Endothelial cell of umbilical vein (primary cell): ENCODE measurements at regions not wholly inside any gene's neighbourhood (a gene's known extent, or its start where the extent isn't known, plus 50 kb on each side); places are given as distances from the start of the nearest gene placed in this dataset.

ENCODE experiments used
- BruUV-seq: library from RNA; stranded (reverse); fragments of 400-500 nt; replicated peaks from 2 replicates; lab custom pipeline; 2021; lab: Mats Ljungman, UMichigan
- CTCF ChIA-PET: fragments of 300-600, 350-600 bp; sonication (Branson Sonifier 250); formaldehyde crosslinking; loops from one replicate; lab custom pipeline; 2021; ENCODE audit warnings: antibody characterized with exemption, inconsistent platforms; lab: Charles Lee
- POLR2A ChIA-PET: fragments of 300-600, 350-600 bp; sonication (Branson Sonifier 250); formaldehyde crosslinking; loops from one replicate; lab custom pipeline; 2021; ENCODE audit warnings: antibody characterized with exemption, inconsistent platforms; lab: Charles Lee
- DNase-seq: peaks from one replicate; pipeline ENCODE4 v3.0.0-alpha.2; 2011; ENCODE audit warnings: low read depth, low spot score
- FAIRE-seq: peaks from 2 replicates; lab custom pipeline; 2011; peaks lifted over from hg19 to GRCh38; lab: Jason Lieb, UNC
- H2AFZ ChIP-seq: 2 replicates; pipeline ENCODE4 v1.6.0; 2012; ENCODE audit warnings: low read depth, low read length, control low read depth, inconsistent platforms
- H3K27ac ChIP-seq: 2 replicates; pipeline ENCODE4 v1.5.1; 2011; ENCODE audit warnings: low read depth, mild to moderate bottlenecking, control low read depth, low read length, moderate library complexity; ENCODE audit not compliant: insufficient read depth
- H3K27me3 ChIP-seq, 2 experiments: 2 replicates each; pipeline versions ENCODE4 v1.6.0 to v1.6.1; 2011; ENCODE audit warnings: low read length in 2 of 2, mixed read lengths in 1 of 2; ENCODE audit not compliant: control insufficient read depth in 2 of 2, insufficient read depth in 2 of 2
- H3K36me3 ChIP-seq, 2 experiments: 2 replicates in 1 of 2; 3 replicates in 1 of 2; pipeline ENCODE4 v1.5.1; 2011; ENCODE audit warnings: low read length in 2 of 2, mild to moderate bottlenecking in 1 of 2, moderate library complexity in 1 of 2; ENCODE audit not compliant: control insufficient read depth in 2 of 2, insufficient read depth in 2 of 2; ENCODE audit errors: extremely low read depth in 1 of 2
- H3K4me1 ChIP-seq: 3 replicates; pipeline ENCODE4 v1.5.1; 2011; ENCODE audit warnings: mild to moderate bottlenecking, low read length; ENCODE audit not compliant: control insufficient read depth, insufficient read depth; ENCODE audit errors: extremely low read depth
- H3K4me2 ChIP-seq: 2 replicates; pipeline ENCODE4 v1.6.1; 2011; ENCODE audit warnings: low read length, control low read depth, mixed read lengths; ENCODE audit not compliant: insufficient read depth
- H3K4me3 ChIP-seq, 3 experiments: fragments of 200-600 bp in 1 of 3; sonication (generic), shearing (Covaris generic) in 1 of 3; replicated peaks in 1 of 3; 2 replicates each; pipeline ENCODE4 v1.5.1; 2011 to 2016; ENCODE audit warnings: control low read depth in 3 of 3, low read length in 3 of 3, mild to moderate bottlenecking in 2 of 3, inconsistent platforms in 1 of 3, low read depth in 1 of 3, moderate library complexity in 1 of 3; ENCODE audit not compliant: insufficient read depth in 1 of 3
- H3K79me2 ChIP-seq: 2 replicates; pipeline ENCODE4 v1.6.0; 2012; ENCODE audit warnings: low read length, inconsistent platforms; ENCODE audit not compliant: control insufficient read depth, insufficient read depth
- H3K9ac ChIP-seq: replicated peaks from 2 replicates; pipeline ENCODE3; 2011; ENCODE audit warnings: low read length, control low read depth; ENCODE audit not compliant: insufficient read depth; ENCODE audit errors: extremely low read depth
- H3K9me1 ChIP-seq: replicated peaks from 3 replicates; pipeline ENCODE4 v1.6.0; 2011; ENCODE audit warnings: mild to moderate bottlenecking, low read length; ENCODE audit not compliant: control insufficient read depth, insufficient read depth; ENCODE audit errors: extremely low read depth
- H3K9me3 ChIP-seq: replicated peaks from 2 replicates; pipeline ENCODE4 v1.5.1; 2012; ENCODE audit warnings: low read length, inconsistent platforms; ENCODE audit not compliant: control insufficient read depth, insufficient read depth
- H4K20me1 ChIP-seq: replicated peaks from 2 replicates; pipeline ENCODE3; 2011; ENCODE audit warnings: mild to moderate bottlenecking, low read length; ENCODE audit not compliant: control insufficient read depth, insufficient read depth; ENCODE audit errors: extremely low read depth
- GATA2 ChIP-seq: IDR thresholded peaks from 2 replicates; pipeline ENCODE4 v1.7.0; 2011; ENCODE audit warnings: low read depth, mild to moderate bottlenecking, moderate library complexity, mixed read lengths, low read length; ENCODE audit not compliant: insufficient read length, insufficient read depth
- JUN ChIP-seq: IDR thresholded peaks from 2 replicates; pipeline ENCODE4 v1.6.1; 2011; ENCODE audit warnings: borderline replicate concordance, low read depth; ENCODE audit not compliant: insufficient read length, insufficient read depth
- dilution Hi-C: fragments of 300-500 bp; cut with MboI; formaldehyde crosslinking; loops from one replicate; pipeline ENCODE4 v1.15.0; 2019; ENCODE audit warnings: low sequenced_read_pairs; ENCODE audit not compliant: extremely low pct_ligation_motif_present
- intact Hi-C: fragments of 100-400 bp; cut with micrococcal nuclease; formaldehyde crosslinking; loops from one replicate; pipeline ENCODE4 v1.10.0; 2022

GRCh38 chr1:214791961-214792360 is 189.0 kb downstream of the CENPF start:
- H3K27me3 ChIP-seq, result no peaks in the 10 kb centered on the region
- H2AFZ ChIP-seq, result no peak overlapping the region
- intact Hi-C loops (no loop called here), dilution Hi-C loops (no loop called here)
- peaks cover 2% of the 10 kb centered on the region for H4K20me1 ChIP-seq
- CTCF ChIA-PET, result no interaction called here
- no peaks in the 10 kb centered on the region for H3K79me2 ChIP-seq
- H3K9ac ChIP-seq, result no peak overlapping the region
- no peaks in the 10 kb centered on the region for H3K9me1 ChIP-seq
- no peak overlapping the region for H3K27ac ChIP-seq
- no peak for TF ChIP-seq JUN
- H3K4me1 ChIP-seq, result no peaks in the 10 kb centered on the region
- DNase-seq (no peak), FAIRE-seq (no peak)
- H3K4me2 ChIP-seq, result no peak overlapping the region
- no TSS peak for BruUV-seq
- no peaks in the 10 kb centered on the region for H3K36me3 ChIP-seq
- POLR2A ChIA-PET, result no interaction called here
- H3K4me3 ChIP-seq, result no peak overlapping the region
- no peaks in the 10 kb centered on the region for H3K9me3 ChIP-seq

- dilution Hi-C loops (no loop called here), intact Hi-C loops (no loop called here)
- BruUV-seq, result no TSS peak
- Histone ChIP-seq H3K9me3 (no peaks in the 10 kb centered on the region), H3K4me2 (no peak overlapping the region), H4K20me1 (peaks cover 2% of the 10 kb centered on the region), H3K79me2 (no peaks in the 10 kb centered on the region), H3K9me1 (no peaks in the 10 kb centered on the region), H3K27ac (no peak overlapping the region), H3K9ac (no peak overlapping the region), H3K4me1 (no peaks in the 10 kb centered on the region), H2AFZ (no peak overlapping the region), H3K4me3 (no peak overlapping the region), H3K36me3 (no peaks in the 10 kb centered on the region), H3K27me3 (no peaks in the 10 kb centered on the region)
- POLR2A ChIA-PET, result no interaction called here
- CTCF ChIA-PET, result no interaction called here
- DNase-seq (no peak), FAIRE-seq (no peak)
- TF ChIP-seq GATA2, result no peak
Observed at GRCh38 chr1:214792527-214793186, 189.7 kb downstream of the CENPF start.
